SK-N-SH (cell line): ENCODE measurements at regions not wholly inside any gene's neighbourhood (a gene's known extent, or its start where the extent isn't known, plus 50 kb on each side); places are given as distances from the start of the nearest gene placed in this dataset.

Experiments used
- CTCF ChIA-PET: fragments of 300-600, 350-600 bp; formaldehyde crosslinking; extraction: SDS; loops from one replicate; lab custom pipeline; 2021; lab: Yijun Ruan, JAX
- POLR2A ChIA-PET: fragments of 350-600 bp; sonication (Branson Sonifier 250); formaldehyde crosslinking; extraction: SDS; loops from one replicate; lab custom pipeline; 2020; ENCODE audit warnings: antibody characterized with exemption, inconsistent platforms; lab: Yijun Ruan, JAX
- DNase-seq: peaks from one replicate; pipeline ENCODE4 v3.0.0; 2012
- H2AFZ ChIP-seq: fragments of 200-600 bp; sonication (generic); 2 replicates; pipeline ENCODE4 v1.8.1; 2016; ENCODE audit warnings: antibody characterized with exemption, mild to moderate bottlenecking, low read depth
- H3F3A ChIP-seq: fragments of 200-600 bp; sonication (generic); replicated peaks from 2 replicates; pipeline ENCODE3; 2016; ENCODE audit warnings: antibody characterized with exemption, mild to moderate bottlenecking; ENCODE audit not compliant: insufficient read depth
- H3K27ac ChIP-seq, 2 experiments: fragments of 200-500 bp in 1 of 2; fragments of 200-600 bp in 1 of 2; sonication (Bioruptor generic) in 1 of 2; sonication (generic), shearing (Covaris generic) in 1 of 2; 2 replicates each; pipeline versions ENCODE4 v1.5.1 to v1.6.1; 2014 to 2016; ENCODE audit warnings: low read depth in 2 of 2, inconsistent platforms in 1 of 2, low read length in 1 of 2, mild to moderate bottlenecking in 1 of 2, mixed read lengths in 1 of 2
- H3K27me3 ChIP-seq: fragments of 200-600 bp; sonication (generic), shearing (Covaris generic); 2 replicates; pipeline ENCODE4 v1.6.1; 2016; ENCODE audit warnings: mixed run types; ENCODE audit not compliant: insufficient read depth
- H3K36me3 ChIP-seq, 2 experiments: fragments of 200-500 bp in 1 of 2; fragments of 200-600 bp in 1 of 2; sonication (Bioruptor generic) in 1 of 2; sonication (generic) in 1 of 2; replicated peaks in 1 of 2; 2 replicates each; pipeline versions ENCODE3 to v1.5.1; 2014 to 2016; ENCODE audit warnings: low read length in 1 of 2, mild to moderate bottlenecking in 1 of 2; ENCODE audit not compliant: insufficient read depth in 2 of 2, control insufficient read depth in 1 of 2
- H3K4me1 ChIP-seq, 2 experiments: fragments of 200-500 bp in 1 of 2; fragments of 200-600 bp in 1 of 2; sonication (Bioruptor generic) in 1 of 2; sonication (generic), shearing (Covaris generic) in 1 of 2; 2 replicates each; pipeline versions ENCODE4 v1.5.1 to v1.6.1; 2014 to 2016; ENCODE audit warnings: low read depth in 1 of 2, low read length in 1 of 2, mixed run types in 1 of 2; ENCODE audit not compliant: insufficient read depth in 2 of 2, control insufficient read depth in 1 of 2
- H3K4me2 ChIP-seq: fragments of 200-600 bp; sonication (generic), shearing (Covaris generic); 2 replicates; pipeline ENCODE4 v1.6.1; 2017; ENCODE audit warnings: mixed run types
- H3K4me3 ChIP-seq, 2 experiments: fragments of 200-500 bp in 1 of 2; fragments of 200-600 bp in 1 of 2; sonication (Bioruptor generic) in 1 of 2; sonication (generic), shearing (Covaris generic) in 1 of 2; 2 replicates each; pipeline versions ENCODE4 v1.5.1 to v1.8.1; 2014 to 2016; ENCODE audit warnings: low read depth in 2 of 2, inconsistent platforms in 1 of 2, low read length in 1 of 2, mild to moderate bottlenecking in 1 of 2, mixed read lengths in 1 of 2, moderate library complexity in 1 of 2
- H3K79me2 ChIP-seq: fragments of 200-600 bp; sonication (generic); 2 replicates; pipeline ENCODE4 v1.8.1; 2017; ENCODE audit warnings: mild to moderate bottlenecking; ENCODE audit not compliant: insufficient read depth
- H3K9ac ChIP-seq: fragments of 200-600 bp; sonication (generic); 2 replicates; pipeline ENCODE4 v1.6.1; 2017; ENCODE audit warnings: mixed run types
- H3K9me2 ChIP-seq: fragments of 200-600 bp; sonication (generic); 2 replicates; pipeline ENCODE4 v1.6.1; 2017; ENCODE audit warnings: mixed run types
- H3K9me3 ChIP-seq: fragments of 200-600 bp; sonication (generic); 2 replicates; pipeline ENCODE4 v1.6.1; 2017; ENCODE audit warnings: mixed run types, mild to moderate bottlenecking, moderate library complexity
- H4K20me1 ChIP-seq: fragments of 200-600 bp; sonication (generic); 2 replicates; pipeline ENCODE4 v1.6.1; 2017; ENCODE audit warnings: mild to moderate bottlenecking, mixed run types; ENCODE audit not compliant: insufficient read depth
- CTCF ChIP-seq: fragments of 200-600 bp; sonication (generic); IDR thresholded peaks from 2 replicates; pipeline ENCODE4 v1.6.1; 2017; ENCODE audit warnings: antibody characterized with exemption, mild to moderate bottlenecking, moderate library complexity
- ELF1 ChIP-seq: IDR thresholded peaks from 2 replicates; pipeline ENCODE4 v1.4.0; 2012
- FOSL2 ChIP-seq: IDR thresholded peaks from 2 replicates; pipeline ENCODE4 v1.4.0; 2012; ENCODE audit warnings: low read depth, mild to moderate bottlenecking, moderate library complexity, borderline replicate concordance
- GABPA ChIP-seq: IDR thresholded peaks from 2 replicates; pipeline ENCODE4 v1.4.0; 2012; ENCODE audit warnings: low read depth, mild to moderate bottlenecking
- GATA2 ChIP-seq: sonication (generic); formaldehyde crosslinking; IDR thresholded peaks from 2 replicates; pipeline ENCODE4 v1.5.0; 2020; ENCODE audit warnings: mild to moderate bottlenecking, missing genetic modification reagents
- JUND ChIP-seq: IDR thresholded peaks from 2 replicates; pipeline ENCODE4 v1.4.0; 2012
- MXI1 ChIP-seq: IDR thresholded peaks from 2 replicates; pipeline ENCODE4 v1.6.1; 2012; ENCODE audit warnings: mild to moderate bottlenecking, low read depth, low read length, improper control_type of control experiment
- NFIC ChIP-seq: IDR thresholded peaks from 2 replicates; pipeline ENCODE4 v1.4.0; 2012; ENCODE audit warnings: borderline replicate concordance
- SIN3A ChIP-seq: IDR thresholded peaks from 2 replicates; pipeline ENCODE4 v1.6.1; 2012; ENCODE audit warnings: low read depth, mild to moderate bottlenecking, low read length, moderate library complexity, borderline replicate concordance
- SMC3 ChIP-seq: IDR thresholded peaks from 2 replicates; pipeline ENCODE4 v1.6.1; 2012; ENCODE audit warnings: low read depth, low read length, improper control_type of control experiment
- TCF12 ChIP-seq: IDR thresholded peaks from 2 replicates; pipeline ENCODE4 v1.4.0; 2012
- ZBTB33 ChIP-seq: IDR thresholded peaks from 2 replicates; pipeline ENCODE4 v1.4.0; 2012; ENCODE audit warnings: low read depth, borderline replicate concordance
- WGBS: methylation state at CpG from one replicate; pipeline ENCODE4 v1.1.6; 2017; ENCODE audit warnings: low lambda C conversion rate; 5-methylcytosine and 5-hydroxymethylcytosine counted together
- TF ChIP-seq, protein P1 (sequence below): IDR thresholded peaks from 2 replicates; pipeline ENCODE4 v1.4.0; 2012; ENCODE audit warnings: low read depth, borderline replicate concordance
- TF ChIP-seq, protein P2 (sequence below): IDR thresholded peaks from 2 replicates; pipeline ENCODE4 v1.4.0; 2012; ENCODE audit warnings: low read depth

- TF ChIP-seq NFIC (no peak), ZBTB33 (no peak), SIN3A (no peak), FOSL2 (no peak), GATA2 (no peak), MXI1 (no peak), TCF12 (no peak), SMC3 (no peak), ELF1 (no peak)
- TF ChIP-seq, protein P1, sequence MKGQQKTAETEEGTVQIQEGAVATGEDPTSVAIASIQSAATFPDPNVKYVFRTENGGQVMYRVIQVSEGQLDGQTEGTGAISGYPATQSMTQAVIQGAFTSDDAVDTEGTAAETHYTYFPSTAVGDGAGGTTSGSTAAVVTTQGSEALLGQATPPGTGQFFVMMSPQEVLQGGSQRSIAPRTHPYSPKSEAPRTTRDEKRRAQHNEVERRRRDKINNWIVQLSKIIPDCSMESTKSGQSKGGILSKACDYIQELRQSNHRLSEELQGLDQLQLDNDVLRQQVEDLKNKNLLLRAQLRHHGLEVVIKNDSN: no peak
- TF ChIP-seq, protein P2, sequence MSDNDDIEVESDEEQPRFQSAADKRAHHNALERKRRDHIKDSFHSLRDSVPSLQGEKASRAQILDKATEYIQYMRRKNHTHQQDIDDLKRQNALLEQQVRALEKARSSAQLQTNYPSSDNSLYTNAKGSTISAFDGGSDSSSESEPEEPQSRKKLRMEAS: no peak
These were observed 148.6 kb upstream of the CPSF6 start (continued) for GRCh38 chr12:69090722-69091121.

DNA sequence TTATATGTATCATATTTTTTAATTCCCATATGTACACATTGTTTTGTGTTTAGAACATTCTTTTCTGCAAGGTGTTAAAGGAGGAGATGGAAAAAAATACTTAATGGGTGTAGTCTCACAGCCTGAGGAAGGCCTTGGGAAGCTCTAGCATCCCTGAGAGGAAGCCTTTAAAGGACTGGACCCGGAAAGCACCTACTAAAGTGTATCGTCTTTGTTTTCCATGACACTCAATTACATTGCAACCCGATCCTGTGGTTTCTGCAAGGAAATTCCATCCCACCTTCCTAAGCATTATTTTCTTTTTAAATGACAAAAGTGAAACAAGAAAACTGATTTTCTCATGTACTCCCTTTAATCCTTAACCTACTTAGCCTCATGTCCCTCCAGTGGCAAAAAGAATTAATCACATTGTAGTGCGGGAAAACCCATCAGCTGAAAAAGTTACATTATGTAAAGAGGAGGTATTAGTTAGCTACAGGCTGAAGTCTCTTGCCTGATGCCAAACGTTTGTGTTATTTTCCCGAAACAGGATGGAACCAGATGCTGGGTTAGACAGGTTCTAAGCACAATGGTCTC lies 147.8 kb upstream of the CPSF6 start:
- CTCF ChIA-PET: interaction anchor here (0.7 kb wide), 1 partner anchor 1264 kb away, joined by 3 read pairs; no protein-coding TSS in a partner anchor
- no peak for DNase-seq

More for the DNA sequence above, 147.8 kb upstream of the CPSF6 start:
- no peaks in the 10 kb centered on the region for H4K20me1 ChIP-seq
- no peak overlapping the region for H3K27ac ChIP-seq
- H3K4me3 ChIP-seq: no peak overlapping the region
- POLR2A ChIA-PET: no interaction called here
- TF ChIP-seq CTCF: peak; percentile 27; the same call in 1 of the 2 replicates
- no peak for TF ChIP-seq JUND
- TF ChIP-seq GABPA: no peak
- no peaks in the 10 kb centered on the region for H3K9me2 ChIP-seq
- H2AFZ ChIP-seq: peak overlapping the region; percentile 62
- peaks cover 5% of the 10 kb centered on the region for H3F3A ChIP-seq
- peak overlapping the region; percentile 29; the same call in 1 of the 2 replicates for H3K4me2 ChIP-seq
- no peaks in the 10 kb centered on the region for H3K79me2 ChIP-seq
- peaks cover 0 to 6% of the 10 kb centered on the region in 2 experiments; a peak in 2 of 4 replicates for H3K4me1 ChIP-seq
- no peaks in the 10 kb centered on the region for H3K9me3 ChIP-seq
- no peaks in the 10 kb centered on the region for H3K36me3 ChIP-seq
- H3K9ac ChIP-seq: no peak overlapping the region
- WGBS: 5% methylated on average over 6 of the region's 6 CpGs
- no peaks in the 10 kb centered on the region for H3K27me3 ChIP-seq
